H1 (cell line): ENCODE measurements at regions not wholly inside any gene's neighbourhood (a gene's known extent, or its start where the extent isn't known, plus 50 kb on each side); places are given as distances from the start of the nearest gene placed in this dataset.

Experiments used
- CTCF ChIA-PET: fragments of 300-600 bp; sonication (Branson Sonifier 250); formaldehyde crosslinking; loops from one replicate; lab custom pipeline; 2021; ENCODE audit not compliant: partially characterized antibody; lab: Charles Lee
- POLR2A ChIA-PET: fragments of 300-600 bp; sonication (Branson Sonifier 250); formaldehyde crosslinking; loops from one replicate; lab custom pipeline; 2021; ENCODE audit warnings: inconsistent platforms; ENCODE audit not compliant: partially characterized antibody; lab: Charles Lee
- DNase-seq, 2 experiments: peaks; one replicate each; pipeline versions ENCODE4 v3.0.0 to v3.0.0-alpha.2; 2010 to 2022; ENCODE audit warnings: low spot score in 2 of 2, low read depth in 1 of 2, mixed read lengths in 1 of 2
- FAIRE-seq: peaks from 2 replicates; lab custom pipeline; 2011; peaks lifted over from hg19 to GRCh38; lab: Jason Lieb, UNC
- H2AFZ ChIP-seq: 2 replicates; pipeline ENCODE4 v1.8.1; 2012; ENCODE audit warnings: low read length, inconsistent platforms
- H2AK5ac ChIP-seq: 2 replicates; pipeline ENCODE4 v1.6.1; 2013; ENCODE audit warnings: low read depth, low read length
- H2BK120ac ChIP-seq: replicated peaks from 2 replicates; pipeline ENCODE3; 2013; ENCODE audit warnings: low read depth, low read length, inconsistent platforms
- H2BK12ac ChIP-seq: 2 replicates; pipeline ENCODE4 v1.6.1; 2013; ENCODE audit warnings: low read depth, low read length
- H2BK15ac ChIP-seq: 2 replicates; pipeline ENCODE4 v1.6.1; 2013; ENCODE audit warnings: low read length
- H2BK20ac ChIP-seq: 2 replicates; pipeline ENCODE4 v1.6.1; 2013; ENCODE audit warnings: low read length
- H2BK5ac ChIP-seq: 2 replicates; pipeline ENCODE4 v1.6.1; 2013; ENCODE audit warnings: low read depth, low read length
- H3K14ac ChIP-seq: 2 replicates; pipeline ENCODE4 v1.6.1; 2013; ENCODE audit warnings: inconsistent platforms; ENCODE audit not compliant: insufficient read length
- H3K18ac ChIP-seq: 2 replicates; pipeline ENCODE4 v1.6.1; 2013; ENCODE audit warnings: low read length; ENCODE audit errors: extremely low read depth
- H3K23ac ChIP-seq: 2 replicates; pipeline ENCODE4 v1.6.1; 2013; ENCODE audit warnings: inconsistent platforms; ENCODE audit not compliant: insufficient read length
- H3K23me2 ChIP-seq: 2 replicates; pipeline ENCODE4 v1.6.1; 2013; ENCODE audit warnings: low read depth, low read length
- H3K27ac ChIP-seq: 2 replicates; pipeline ENCODE4 v1.6.1; 2011; ENCODE audit warnings: low read depth, low read length, inconsistent platforms
- H3K27me3 ChIP-seq, 4 experiments: replicated peaks in 1 of 4; 1 replicate in 1 of 4; 2 replicates in 3 of 4; pipeline versions ENCODE4 v1.6.1 to v1.8.1; 2011 to 2013; ENCODE audit warnings: low read length in 3 of 4, mild to moderate bottlenecking in 3 of 4, inconsistent platforms in 2 of 4, mixed read lengths in 2 of 4, moderate library complexity in 1 of 4; ENCODE audit not compliant: control insufficient read depth in 3 of 4, insufficient read depth in 3 of 4; ENCODE audit errors: extremely low read depth in 1 of 4
- H3K36me3 ChIP-seq, 4 experiments: 2 replicates each; pipeline versions ENCODE4 v1.6.1 to v1.8.1; 2011 to 2013; ENCODE audit warnings: mild to moderate bottlenecking in 4 of 4, low read length in 3 of 4, moderate library complexity in 2 of 4, control low read depth in 1 of 4, inconsistent platforms in 1 of 4; ENCODE audit not compliant: insufficient read depth in 4 of 4, control insufficient read depth in 2 of 4
- H3K4ac ChIP-seq: replicated peaks from 2 replicates; pipeline ENCODE3; 2013; ENCODE audit warnings: low read length, low read depth, mixed read lengths, inconsistent platforms; ENCODE audit not compliant: insufficient read length
- H3K4me1 ChIP-seq, 4 experiments: replicated peaks in 1 of 4; 1 replicate in 1 of 4; 2 replicates in 3 of 4; pipeline versions ENCODE4 v1.6.1 to v1.8.1; 2011 to 2013; ENCODE audit warnings: low read length in 3 of 4, inconsistent platforms in 2 of 4, mixed read lengths in 1 of 4; ENCODE audit not compliant: insufficient read depth in 4 of 4, control insufficient read depth in 3 of 4
- H3K4me2 ChIP-seq, 2 experiments: 2 replicates each; pipeline versions ENCODE4 v1.6.1 to v1.8.1; 2011 to 2013; ENCODE audit warnings: low read depth in 2 of 2, low read length in 2 of 2, control low read depth in 1 of 2, inconsistent platforms in 1 of 2, mild to moderate bottlenecking in 1 of 2; ENCODE audit not compliant: insufficient read depth in 1 of 2
- H3K4me3 ChIP-seq, 4 experiments: fragments of 200-600, 300-600 bp in 1 of 4; sonication (generic), shearing (Covaris generic), sonication (Bioruptor Twin) in 1 of 4; 2 replicates each; pipeline versions ENCODE4 v1.5.1 to v1.8.1; 2011 to 2016; ENCODE audit warnings: low read length in 4 of 4, low read depth in 3 of 4, control low read depth in 2 of 4, inconsistent platforms in 2 of 4, mild to moderate bottlenecking in 2 of 4, mixed read lengths in 1 of 4, moderate library complexity in 1 of 4; ENCODE audit not compliant: insufficient read depth in 2 of 4; ENCODE audit errors: extremely low read depth in 1 of 4
- H3K56ac ChIP-seq: replicated peaks from 2 replicates; pipeline ENCODE3; 2013; ENCODE audit warnings: low read depth, mild to moderate bottlenecking, mixed read lengths, low read length, inconsistent platforms; ENCODE audit not compliant: insufficient read length
- H3K79me1 ChIP-seq: 2 replicates; pipeline ENCODE4 v1.6.1; 2013; ENCODE audit warnings: low read depth, low read length, control low read depth
- H3K79me2 ChIP-seq, 2 experiments: 2 replicates each; pipeline versions ENCODE4 v1.6.1 to v1.8.1; 2012 to 2013; ENCODE audit warnings: low read length in 2 of 2, mild to moderate bottlenecking in 2 of 2, inconsistent platforms in 1 of 2; ENCODE audit not compliant: insufficient read depth in 2 of 2, control insufficient read depth in 1 of 2
- H3K9ac ChIP-seq, 4 experiments: replicated peaks in 1 of 4; 1 replicate in 1 of 4; 2 replicates in 3 of 4; pipeline versions ENCODE4 v1.6.1 to v1.8.1; 2011 to 2013; ENCODE audit warnings: low read depth in 3 of 4, low read length in 3 of 4, control low read depth in 2 of 4, mild to moderate bottlenecking in 2 of 4, moderate library complexity in 2 of 4, inconsistent platforms in 1 of 4; ENCODE audit errors: extremely low read depth in 1 of 4
- H3K9me3 ChIP-seq, 2 experiments: 2 replicates each; pipeline versions ENCODE4 v1.6.1 to v1.8.1; 2012 to 2013; ENCODE audit warnings: mild to moderate bottlenecking in 2 of 2, moderate library complexity in 2 of 2, control low read depth in 1 of 2, inconsistent platforms in 1 of 2, low read depth in 1 of 2, low read length in 1 of 2, mixed read lengths in 1 of 2; ENCODE audit not compliant: insufficient read depth in 2 of 2
- H4K20me1 ChIP-seq, 2 experiments: replicated peaks in 1 of 2; 2 replicates each; pipeline versions ENCODE3 to v1.8.1; 2011 to 2013; ENCODE audit warnings: inconsistent platforms in 2 of 2, low read length in 2 of 2, mild to moderate bottlenecking in 1 of 2; ENCODE audit not compliant: insufficient read depth in 2 of 2, control insufficient read depth in 1 of 2
- H4K5ac ChIP-seq: 2 replicates; pipeline ENCODE4 v1.6.1; 2013; ENCODE audit warnings: low read length, low read depth, mixed read lengths, inconsistent platforms; ENCODE audit not compliant: insufficient read length
- H4K8ac ChIP-seq: 2 replicates; pipeline ENCODE4 v1.8.0; 2013; ENCODE audit warnings: mild to moderate bottlenecking, moderate library complexity, low read length, inconsistent platforms; ENCODE audit not compliant: insufficient read depth; ENCODE audit errors: extremely low read depth
- H4K91ac ChIP-seq: replicated peaks from 2 replicates; pipeline ENCODE3; 2013; ENCODE audit warnings: low read length, mixed read lengths, inconsistent platforms; ENCODE audit not compliant: insufficient read length
- BACH1 ChIP-seq: IDR thresholded peaks from 2 replicates; pipeline ENCODE4 v1.6.1; 2012; ENCODE audit warnings: low read length, improper control_type of control experiment
- CBX5 ChIP-seq: fragments of 300-800, 300-1000 bp; sonication (generic); IDR thresholded peaks from 2 replicates; pipeline ENCODE4 v1.7.1; 2016; ENCODE audit warnings: antibody characterized with exemption, low read length, low read depth
- CBX8 ChIP-seq: fragments of 300-800, 300-1000 bp; sonication (generic); IDR thresholded peaks from 2 replicates; pipeline ENCODE4 v1.7.1; 2016; ENCODE audit warnings: low read depth, low read length, borderline replicate concordance
- CHD2 ChIP-seq: IDR thresholded peaks from 2 replicates; pipeline ENCODE4 v1.6.1; 2012; ENCODE audit warnings: low read length, improper control_type of control experiment
- GABPA ChIP-seq: IDR thresholded peaks from 2 replicates; pipeline ENCODE4 v1.6.1; 2011; ENCODE audit warnings: mild to moderate bottlenecking, low read length, moderate library complexity, borderline replicate concordance; ENCODE audit not compliant: insufficient read depth
- KDM1A ChIP-seq: fragments of 200-600, 300-600 bp; sonication (generic); IDR thresholded peaks from 2 replicates; pipeline ENCODE4 v1.7.1; 2016; ENCODE audit warnings: mild to moderate bottlenecking, low read length, borderline replicate concordance
- KDM4A ChIP-seq: IDR thresholded peaks from one replicate; pipeline ENCODE4 v1.7.1; 2012; ENCODE audit warnings: low read depth, mild to moderate bottlenecking, moderate library complexity, low read length, inconsistent platforms; ENCODE audit not compliant: severe bottlenecking
- MAFK ChIP-seq: IDR thresholded peaks from 2 replicates; pipeline ENCODE4 v1.6.1; 2012; ENCODE audit warnings: low read depth, mild to moderate bottlenecking, improper control_type of control experiment, low read length
- POLR2A ChIP-seq, 2 experiments: IDR thresholded peaks; 1 replicate in 1 of 2; 2 replicates in 1 of 2; pipeline ENCODE4 v1.6.1; 2011; ENCODE audit warnings: low read depth in 2 of 2, low read length in 2 of 2, mild to moderate bottlenecking in 2 of 2; ENCODE audit errors: control extremely low read depth in 1 of 2
- RNF2 ChIP-seq: fragments of 200-900, 300-1000 bp; sonication (generic); IDR thresholded peaks from 2 replicates; pipeline ENCODE4 v1.7.1; 2016; ENCODE audit warnings: borderline replicate concordance, low read depth, mild to moderate bottlenecking, antibody characterized with exemption, low read length; ENCODE audit not compliant: poor library complexity, severe bottlenecking; ENCODE audit errors: missing control alignments
- SAP30 ChIP-seq: fragments of 300-600 bp; sonication (generic); IDR thresholded peaks from 2 replicates; pipeline ENCODE4 v1.7.1; 2012; ENCODE audit warnings: low read length, moderate library complexity, mild to moderate bottlenecking, inconsistent platforms; ENCODE audit not compliant: insufficient read depth, insufficient replicate concordance
- SIX5 ChIP-seq: IDR thresholded peaks from 2 replicates; pipeline ENCODE4 v1.6.1; 2011; ENCODE audit warnings: mild to moderate bottlenecking, low read depth, low read length
- TAF1 ChIP-seq: IDR thresholded peaks from 2 replicates; pipeline ENCODE4 v1.6.1; 2011; ENCODE audit warnings: mild to moderate bottlenecking, low read depth, low read length
- TAF7 ChIP-seq: optimal IDR thresholded peaks from 2 replicates; pipeline ENCODE3; 2011; ENCODE audit warnings: low read depth, mild to moderate bottlenecking, inconsistent platforms, low read length, moderate library complexity, borderline replicate concordance
- WGBS, 2 experiments: shearing (Covaris generic) in 1 of 2; methylation state at CpG; one replicate each; pipeline versions ENCODE4 v1.1.6 to v1.1.7; 2013 to 2015; ENCODE audit warnings: low lambda C conversion rate in 2 of 2, mixed read lengths in 2 of 2, inconsistent platforms in 1 of 2, low coverage in 1 of 2, missing lambda C conversion rate in 1 of 2; ENCODE audit not compliant: insufficient replicate concordance in 2 of 2, insufficient coverage in 1 of 2, insufficient read length in 1 of 2; ENCODE audit errors: extremely low coverage in 1 of 2, missing lambda C conversion rate in 1 of 2; 5-methylcytosine and 5-hydroxymethylcytosine counted together

DNA sequence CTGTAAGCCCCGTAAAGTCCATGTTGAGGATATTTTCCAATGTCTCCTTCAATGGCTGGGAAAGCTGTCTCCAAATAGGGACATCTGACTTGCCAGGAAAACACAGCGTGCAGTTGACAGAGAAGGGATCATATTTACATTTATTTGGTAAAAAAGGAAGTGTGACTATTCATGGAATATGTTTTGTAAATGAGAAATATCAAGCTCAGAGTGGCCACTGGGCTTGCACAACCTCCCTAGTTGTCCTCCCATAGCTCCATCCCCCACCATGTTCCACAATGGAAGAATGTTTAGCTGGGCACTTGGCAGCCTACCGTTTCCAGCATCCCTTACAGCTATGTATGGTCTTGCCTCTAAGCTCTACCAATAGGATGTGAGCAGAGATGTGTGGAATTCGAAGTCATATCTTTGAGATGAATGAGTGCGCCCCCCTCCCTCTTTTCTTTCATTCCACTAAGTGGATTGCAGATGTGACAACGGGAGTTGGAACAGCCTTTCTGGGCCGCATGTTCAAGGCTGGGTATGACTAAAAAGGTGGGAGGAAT is 306.6 kb upstream of the ZMIZ1 start:
- Histone ChIP-seq H3K36me3 (no peaks in the 10 kb centered on the region), H2BK15ac (no peak overlapping the region), H2BK12ac (no peak overlapping the region), H2BK120ac (no peak overlapping the region), H4K20me1 (no peaks in the 10 kb centered on the region), H3K9me3 (no peaks in the 10 kb centered on the region), H3K27ac (no peak overlapping the region), H3K18ac (no peak overlapping the region), H4K5ac (no peak overlapping the region), H3K14ac (no peak overlapping the region), H4K8ac (no peak overlapping the region), H3K56ac (no peak overlapping the region), H2BK20ac (no peak overlapping the region), H3K4me1 (no peaks in the 10 kb centered on the region; a peak in 1 of 7 replicates), H2AFZ (no peak overlapping the region), H3K79me1 (no peaks in the 10 kb centered on the region; the same call in 1 of the 2 replicates), H3K9ac (no peak overlapping the region), H4K91ac (no peak overlapping the region), H2AK5ac (no peak overlapping the region), H3K4ac (no peak overlapping the region), H3K4me3 (no peak overlapping the region), H3K23me2 (no peaks in the 10 kb centered on the region), H3K27me3 (no peaks in the 10 kb centered on the region), H3K4me2 (no peak overlapping the region), H3K79me2 (no peaks in the 10 kb centered on the region), H3K23ac (no peak overlapping the region), H2BK5ac (no peak overlapping the region)
- no peak for DNase-seq
- CTCF ChIA-PET: interaction anchor here (1.0 to 1.6 kb wide), 4 partner anchors 10 to 441 kb away, joined by 3 to 6 read pairs (median 4); no protein-coding TSS in a partner anchor
- WGBS, 2 experiments: 90% methylated on average over 7 of the region's 7 CpGs; no CpG with 5 or more reads in 1 of the 2 experiments
- FAIRE-seq: no peak
- POLR2A ChIA-PET: interaction anchor here (1.0 to 1.1 kb wide), 2 partner anchors 15 to 21 kb away, joined by 3 read pairs; no protein-coding TSS in a partner anchor
- no peak for TF ChIP-seq TAF7
- TF ChIP-seq SAP30: no peak
- no peak for TF ChIP-seq CHD2
- TF ChIP-seq KDM1A: no peak
- TF ChIP-seq SIX5: no peak
- no peak for TF ChIP-seq TAF1
- no peak for TF ChIP-seq KDM4A
- no peak for TF ChIP-seq MAFK
- TF ChIP-seq CBX8: no peak
- no peak for TF ChIP-seq POLR2A (IDR thresholded peaks at IDR 0.05; ENCODE audit: control extremely low read depth in 1 of 2, low read depth in 2 of 2, low read length in 2 of 2)
- no peak for TF ChIP-seq BACH1
- TF ChIP-seq GABPA: no peak
- no peak for TF ChIP-seq RNF2
- TF ChIP-seq CBX5: no peak
